ENCODE measurements at regions not wholly inside any gene's neighbourhood (a gene's known extent, or its start where the extent isn't known, plus 50 kb on each side); places are given as distances from the start of the nearest gene placed in this dataset.

GRCh38 chr15:47376190-47376589 lies 341.1 kb upstream of the SEMA6D start:
- Histone ChIP-seq H3K27me3 (no peaks in the 10 kb centered on the region), H3K36me3 (no peaks in the 10 kb centered on the region), H3K4me1 (no peaks in the 10 kb centered on the region), H3K9me3 (no peaks in the 10 kb centered on the region), H3K4me3 (no peak overlapping the region), H3K27ac (no peak overlapping the region)
- DNase-seq (no peak), ATAC-seq (no peak)
- no peak for TF ChIP-seq CTCF (IDR thresholded peaks at IDR 0.05)
- 85 to 88% methylated on average over 3 of the region's 3 CpGs for WGBS, 2 donors
- intact Hi-C loops (cut with DNase I) = loop anchor here in 2 of 10 donors (10.0 kb wide), 2 partner anchors 161 to 609 kb away; no protein-coding TSS in a partner anchor

DNA sequence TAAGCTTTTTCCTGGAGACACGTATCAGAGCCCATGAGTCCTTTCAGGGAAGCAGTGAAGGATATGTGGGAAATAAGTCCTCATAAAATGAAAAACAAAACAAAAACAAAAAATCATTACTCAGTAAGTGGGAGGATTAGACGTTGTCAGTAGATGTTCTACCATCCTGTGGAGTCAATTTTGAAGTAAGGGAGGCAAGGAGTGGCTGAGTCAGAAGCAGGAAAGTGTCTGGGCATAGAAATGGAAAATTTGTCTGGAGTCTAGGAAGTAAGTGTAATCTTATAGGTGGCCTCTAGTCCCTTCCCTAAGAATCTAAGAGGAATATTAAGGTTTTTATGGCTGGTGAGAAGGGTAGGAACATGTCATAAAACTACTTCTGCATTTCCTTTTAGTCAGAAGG lies 339.8 kb upstream of the SEMA6D start:
- Histone ChIP-seq H3K36me3 (no peaks in the 10 kb centered on the region), H3K27me3 (no peaks in the 10 kb centered on the region), H3K4me1 (no peaks in the 10 kb centered on the region), H3K9me3 (no peaks in the 10 kb centered on the region), H3K27ac (no peak overlapping the region), H3K4me3 (no peak overlapping the region)
- DNase-seq (no peak), ATAC-seq (no peak)
- intact Hi-C loops (cut with DNase I) = loop anchor here in 2 of 10 donors (10.0 kb wide), 2 partner anchors 163 to 607 kb away; no protein-coding TSS in a partner anchor
- TF ChIP-seq CTCF (IDR thresholded peaks at IDR 0.05) = no peak
- 54 to 69% methylated on average over 2 of the region's 2 CpGs for WGBS, 2 donors

- TF ChIP-seq CTCF (IDR thresholded peaks at IDR 0.05) = no peak
Measured at GRCh38 chr15:47378527-47378926, 338.8 kb upstream of the SEMA6D start.

DNA sequence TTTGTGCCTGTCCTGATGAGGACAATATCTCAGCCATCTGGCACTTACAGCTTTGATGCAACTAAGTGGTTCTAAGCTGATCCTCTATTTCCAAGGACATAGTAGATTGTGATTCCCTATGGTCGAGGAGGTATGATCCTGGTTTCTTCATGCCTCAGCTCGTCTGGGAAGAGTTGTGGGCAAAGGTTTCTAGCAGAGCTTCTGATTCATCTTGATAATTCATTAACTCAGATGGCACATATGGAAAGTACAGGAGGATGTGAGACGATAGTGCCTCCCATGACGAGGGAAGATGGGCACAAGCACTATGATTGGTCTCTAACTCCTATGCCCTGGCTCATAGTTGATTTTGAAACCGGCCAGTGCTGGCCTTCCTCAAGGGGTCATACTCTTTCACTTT lies 334.2 kb upstream of the SEMA6D start:
- Histone ChIP-seq H3K4me3 (no peak overlapping the region), H3K36me3 (no peaks in the 10 kb centered on the region), H3K27me3 (no peaks in the 10 kb centered on the region), H3K27ac (no peak overlapping the region), H3K4me1 (peaks cover 0 to 17% (median 0%) of the 10 kb centered on the region in 9 donors), H3K9me3 (no peaks in the 10 kb centered on the region)
- ATAC-seq = no peak
- intact Hi-C loops (cut with DNase I) = loop anchor here in 1 of 10 donors (5.0 kb wide), 1 partner anchor 401 kb away; no protein-coding TSS in a partner anchor
- WGBS, 2 donors = 88 to 95% methylated on average over 5 of the region's 5 CpGs
- TF ChIP-seq CTCF (IDR thresholded peaks at IDR 0.05) = no peak
- no peak for DNase-seq

More at GRCh38 chr15:47378527-47378926, 338.8 kb upstream of the SEMA6D start:
- 64 to 70% methylated on average over 2 of the region's 2 CpGs for WGBS, 2 donors
- DNase-seq (no peak), ATAC-seq (no peak)
- no peak overlapping the region for H3K4me3 ChIP-seq
- H3K4me1 ChIP-seq = peaks cover 0 to 1% (median 0%) of the 10 kb centered on the region in 9 donors
- no peaks in the 10 kb centered on the region for H3K27me3 ChIP-seq
- H3K9me3 ChIP-seq = no peaks in the 10 kb centered on the region
- intact Hi-C loops (cut with DNase I) = loop anchor here in 2 of 10 donors (10.0 kb wide), 2 partner anchors 164 to 606 kb away; no protein-coding TSS in a partner anchor
- H3K36me3 ChIP-seq = no peaks in the 10 kb centered on the region
- no peak overlapping the region for H3K27ac ChIP-seq

Measured in heart right ventricle (tissue), 16 donors.